H1 (cell line): ENCODE measurements at regions not wholly inside any gene's neighbourhood (a gene's known extent, or its start where the extent isn't known, plus 50 kb on each side); places are given as distances from the start of the nearest gene placed in this dataset.

ENCODE experiments used
- RAD21 ChIP-seq, 2 experiments: IDR thresholded peaks in 1 of 2; conservative IDR thresholded peaks in 1 of 2; 2 replicates each; pipeline ENCODE4 v1.6.1; 2011; ENCODE audit warnings: low read depth in 2 of 2, low read length in 2 of 2, improper control_type of control experiment in 1 of 2, inconsistent platforms in 1 of 2, mild to moderate bottlenecking in 1 of 2, moderate library complexity in 1 of 2
- SIRT6 ChIP-seq: IDR thresholded peaks from one replicate; pipeline ENCODE4 v1.7.1; 2012; ENCODE audit warnings: low read length, inconsistent platforms
- TF ChIP-seq, protein P1 (sequence below), 3 experiments: IDR thresholded peaks; 1 replicate in 2 of 3; 2 replicates in 1 of 3; pipeline versions ENCODE4 v1.5.1 to v1.6.1; 2011; ENCODE audit warnings: low read length in 3 of 3, mild to moderate bottlenecking in 3 of 3, inconsistent platforms in 2 of 3, low read depth in 1 of 3, moderate library complexity in 1 of 3; ENCODE audit not compliant: insufficient read depth in 1 of 3; ENCODE audit errors: control extremely low read depth in 1 of 3
- TF ChIP-seq, protein P2 (sequence below): IDR thresholded peaks from 2 replicates; pipeline ENCODE4 v1.6.1; 2012; ENCODE audit warnings: inconsistent platforms

DNA sequence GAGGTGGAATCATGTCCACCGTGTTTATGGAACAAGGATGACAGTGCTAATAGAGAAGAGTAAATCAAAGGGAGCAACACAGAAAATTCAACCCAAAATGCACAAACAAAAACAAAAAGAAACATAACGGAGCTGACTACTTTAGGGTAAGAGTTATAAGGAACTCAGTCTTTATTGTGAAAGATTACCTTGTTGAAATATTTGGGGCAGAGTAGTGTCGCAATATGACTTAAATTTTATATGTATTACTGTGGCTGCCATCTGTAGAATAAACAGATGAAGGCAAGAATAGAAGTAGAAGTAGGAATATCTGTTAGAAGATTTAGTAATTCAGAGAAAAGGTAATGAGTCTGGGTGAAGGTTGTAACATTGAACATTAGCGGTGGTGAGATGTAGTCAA lies 913.9 kb downstream of the BRINP3 start:
- no peak for TF ChIP-seq SIRT6
- TF ChIP-seq RAD21 (IDR thresholded peaks at IDR 0.05 in 1 of 2, conservative IDR thresholded peaks at IDR 0.05 in 1 of 2; ENCODE audit: low read depth in 2 of 2, low read length in 2 of 2), result no peak
- TF ChIP-seq, protein P1, sequence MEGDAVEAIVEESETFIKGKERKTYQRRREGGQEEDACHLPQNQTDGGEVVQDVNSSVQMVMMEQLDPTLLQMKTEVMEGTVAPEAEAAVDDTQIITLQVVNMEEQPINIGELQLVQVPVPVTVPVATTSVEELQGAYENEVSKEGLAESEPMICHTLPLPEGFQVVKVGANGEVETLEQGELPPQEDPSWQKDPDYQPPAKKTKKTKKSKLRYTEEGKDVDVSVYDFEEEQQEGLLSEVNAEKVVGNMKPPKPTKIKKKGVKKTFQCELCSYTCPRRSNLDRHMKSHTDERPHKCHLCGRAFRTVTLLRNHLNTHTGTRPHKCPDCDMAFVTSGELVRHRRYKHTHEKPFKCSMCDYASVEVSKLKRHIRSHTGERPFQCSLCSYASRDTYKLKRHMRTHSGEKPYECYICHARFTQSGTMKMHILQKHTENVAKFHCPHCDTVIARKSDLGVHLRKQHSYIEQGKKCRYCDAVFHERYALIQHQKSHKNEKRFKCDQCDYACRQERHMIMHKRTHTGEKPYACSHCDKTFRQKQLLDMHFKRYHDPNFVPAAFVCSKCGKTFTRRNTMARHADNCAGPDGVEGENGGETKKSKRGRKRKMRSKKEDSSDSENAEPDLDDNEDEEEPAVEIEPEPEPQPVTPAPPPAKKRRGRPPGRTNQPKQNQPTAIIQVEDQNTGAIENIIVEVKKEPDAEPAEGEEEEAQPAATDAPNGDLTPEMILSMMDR (IDR thresholded peaks at IDR 0.05; ENCODE audit: control extremely low read depth in 1 of 3, insufficient read depth in 1 of 3, low read depth in 1 of 3, low read length in 3 of 3), result no peak
- TF ChIP-seq, protein P2, sequence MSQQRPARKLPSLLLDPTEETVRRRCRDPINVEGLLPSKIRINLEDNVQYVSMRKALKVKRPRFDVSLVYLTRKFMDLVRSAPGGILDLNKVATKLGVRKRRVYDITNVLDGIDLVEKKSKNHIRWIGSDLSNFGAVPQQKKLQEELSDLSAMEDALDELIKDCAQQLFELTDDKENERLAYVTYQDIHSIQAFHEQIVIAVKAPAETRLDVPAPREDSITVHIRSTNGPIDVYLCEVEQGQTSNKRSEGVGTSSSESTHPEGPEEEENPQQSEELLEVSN, result no peak
